AG08395 (cell line): ENCODE measurements at regions not wholly inside any gene's neighbourhood (a gene's known extent, or its start where the extent isn't known, plus 50 kb on each side); places are given as distances from the start of the nearest gene placed in this dataset.
"Not testable (repeated sequence)": the region's sequence is repeated elsewhere in the genome, so short reads cannot be mapped to it uniquely, and the experiment has no call there.

Source experiments
- DNase-seq: peaks from one replicate; pipeline ENCODE4 v3.0.0; 2012; ENCODE audit warnings: mixed read lengths, low spot score

GRCh38 chr2:16970948-16971347 is 305.3 kb upstream of the CYRIA start:
- DNase-seq, result not testable (repeated sequence)

GRCh38 chr2:16962505-16962904 is 296.9 kb upstream of the CYRIA start:
- DNase-seq, result no peak

- DNase-seq, result no peak
Observed at GRCh38 chr2:16960579-16960978, 294.9 kb upstream of the CYRIA start.

- DNase-seq, result no peak
Observed at GRCh38 chr2:16958266-16958665, 292.6 kb upstream of the CYRIA start.

GRCh38 chr2:16952805-16953204 is 287.2 kb upstream of the CYRIA start:
- DNase-seq, result no peak

- no peak for DNase-seq
Observed at GRCh38 chr2:16952368-16952767, 286.7 kb upstream of the CYRIA start.

- no peak for DNase-seq
Observed at GRCh38 chr2:16950436-16950835, 284.8 kb upstream of the CYRIA start.

- no peak for DNase-seq
Observed at GRCh38 chr2:16948710-16949109, 283.1 kb upstream of the CYRIA start.

- no peak for DNase-seq
Observed at GRCh38 chr2:16948053-16948452, 282.4 kb upstream of the CYRIA start.

GRCh38 chr2:16943279-16943958 is 277.8 kb upstream of the CYRIA start:
- DNase-seq, result no peak

- DNase-seq, result no peak
Observed at GRCh38 chr2:16940214-16940613, 274.6 kb upstream of the CYRIA start.

- no peak for DNase-seq
Observed at GRCh38 chr2:16939771-16940170, 274.1 kb upstream of the CYRIA start.

GRCh38 chr2:16933355-16933754 is 267.7 kb upstream of the CYRIA start:
- DNase-seq, result no peak

- DNase-seq, result no peak
Observed at GRCh38 chr2:16932826-16933225, 267.2 kb upstream of the CYRIA start.

GRCh38 chr2:16931441-16931840 is 265.8 kb upstream of the CYRIA start:
- no peak for DNase-seq

- DNase-seq, result no peak
Observed at GRCh38 chr2:16927398-16927797, 261.8 kb upstream of the CYRIA start.

GRCh38 chr2:16925145-16925544 is 259.5 kb upstream of the CYRIA start:
- DNase-seq, result no peak

- DNase-seq, result not testable (repeated sequence)
Observed at GRCh38 chr2:16915341-16915755, 249.7 kb upstream of the CYRIA start.

- no peak for DNase-seq
Observed at GRCh38 chr2:16911746-16912145, 246.1 kb upstream of the CYRIA start.

GRCh38 chr2:16908656-16909055 is 243.0 kb upstream of the CYRIA start:
- DNase-seq, result no peak

- no peak for DNase-seq
Observed at GRCh38 chr2:16907645-16908282, 242.1 kb upstream of the CYRIA start.

GRCh38 chr2:16905325-16905724 is 239.7 kb upstream of the CYRIA start:
- DNase-seq, result not testable (repeated sequence)

- DNase-seq, result no peak
Observed at GRCh38 chr2:16900405-16901025, 234.9 kb upstream of the CYRIA start.
